ENCODE measurements at regions not wholly inside any gene's neighbourhood (a gene's known extent, or its start where the extent isn't known, plus 50 kb on each side); places are given as distances from the start of the nearest gene placed in this dataset.
A peak's percentile ranks its signal among the peaks of the same experiment; 100 is the strongest.

DNA sequence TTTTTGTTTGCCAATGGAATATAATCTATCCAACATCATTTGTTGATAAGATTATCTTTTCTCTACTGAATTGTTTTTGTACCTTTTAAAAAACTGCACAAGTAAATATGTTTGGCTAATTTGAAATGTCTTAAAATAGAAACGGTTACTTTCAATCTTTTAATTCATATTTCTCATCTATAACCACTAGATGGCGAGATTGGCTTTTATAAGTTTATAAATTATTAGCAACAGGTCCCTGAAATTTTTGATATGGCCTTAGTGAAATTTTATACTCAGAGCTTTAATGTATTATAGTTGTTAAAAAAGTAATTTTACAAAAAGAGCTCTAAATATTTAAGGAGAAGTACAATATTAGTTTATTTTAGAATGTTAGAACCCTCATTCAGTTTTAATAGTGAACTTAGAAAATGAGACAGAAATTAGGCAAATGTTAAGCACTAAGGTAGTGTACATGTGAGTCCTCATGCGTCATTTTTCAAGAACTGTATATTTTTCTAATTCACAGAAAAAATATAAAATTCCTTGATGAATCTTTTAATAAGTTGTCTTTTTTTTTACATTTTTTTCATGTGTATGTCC, 592.5 kb downstream of the ARL4A start:
- RAD21 ChIA-PET (ENCODE audit: low non-redundant PET in 1 of 2, low total read pairs in 2 of 2, uncharacterized antibody in 2 of 2, unreplicated experiment in 2 of 2): interaction anchor here in 1 of 2 experiments (2.0 kb wide), 1 partner anchor 1412 kb away, joined by 6 read pairs; no protein-coding TSS in a partner anchor
- DNase-seq (ENCODE audit: low read depth, low spot score) (peak; percentile 15), ATAC-seq (no peak)
- CTCF ChIA-PET: interaction anchor here (0.6 to 6.1 kb wide), 6 partner anchors 12 to 1438 kb away, joined by 3 to 154 read pairs (median 3); no protein-coding TSS in a partner anchor
- no peaks in the 10 kb centered on the region for H3K79me2 ChIP-seq (ENCODE audit: insufficient read depth, low read length)
- H3K36me3 ChIP-seq (ENCODE audit: control insufficient read depth in 1 of 2, insufficient read depth in 2 of 2, low read length in 2 of 2): no peaks in the 10 kb centered on the region
- no TSS peak for BruUV-seq (replicated peaks)
- H3K4me2 ChIP-seq (ENCODE audit: low read length): peak overlapping the region; percentile 7; the same call in 1 of the 2 replicates
- H3K9ac ChIP-seq (ENCODE audit: low read length): no peak overlapping the region
- H3K9me3 ChIP-seq (ENCODE audit: control insufficient read depth in 1 of 2, insufficient read depth in 1 of 2, low read depth in 1 of 2, low read length in 2 of 2): no peaks in the 10 kb centered on the region
- H3K27me3 ChIP-seq (ENCODE audit: insufficient read depth, low read length): no peaks in the 10 kb centered on the region
- intact Hi-C loops (cut with micrococcal nuclease): loop anchor here (1.0 to 10.0 kb wide), 5 partner anchors 245 to 1735 kb away; no protein-coding TSS in a partner anchor
- no peak overlapping the region for H3K27ac ChIP-seq (ENCODE audit: low read depth, low read length)
- H2AFZ ChIP-seq (ENCODE audit: low read depth, low read length, poor library complexity, severe bottlenecking): peak overlapping the region; percentile 78
- POLR2A ChIA-PET: interaction anchor here (1.2 kb wide), 1 partner anchor 1412 kb away, joined by 3 read pairs; no protein-coding TSS in a partner anchor
- TF ChIP-seq, protein P1, sequence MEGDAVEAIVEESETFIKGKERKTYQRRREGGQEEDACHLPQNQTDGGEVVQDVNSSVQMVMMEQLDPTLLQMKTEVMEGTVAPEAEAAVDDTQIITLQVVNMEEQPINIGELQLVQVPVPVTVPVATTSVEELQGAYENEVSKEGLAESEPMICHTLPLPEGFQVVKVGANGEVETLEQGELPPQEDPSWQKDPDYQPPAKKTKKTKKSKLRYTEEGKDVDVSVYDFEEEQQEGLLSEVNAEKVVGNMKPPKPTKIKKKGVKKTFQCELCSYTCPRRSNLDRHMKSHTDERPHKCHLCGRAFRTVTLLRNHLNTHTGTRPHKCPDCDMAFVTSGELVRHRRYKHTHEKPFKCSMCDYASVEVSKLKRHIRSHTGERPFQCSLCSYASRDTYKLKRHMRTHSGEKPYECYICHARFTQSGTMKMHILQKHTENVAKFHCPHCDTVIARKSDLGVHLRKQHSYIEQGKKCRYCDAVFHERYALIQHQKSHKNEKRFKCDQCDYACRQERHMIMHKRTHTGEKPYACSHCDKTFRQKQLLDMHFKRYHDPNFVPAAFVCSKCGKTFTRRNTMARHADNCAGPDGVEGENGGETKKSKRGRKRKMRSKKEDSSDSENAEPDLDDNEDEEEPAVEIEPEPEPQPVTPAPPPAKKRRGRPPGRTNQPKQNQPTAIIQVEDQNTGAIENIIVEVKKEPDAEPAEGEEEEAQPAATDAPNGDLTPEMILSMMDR (IDR thresholded peaks at IDR 0.05 in 2 of 3, conservative IDR thresholded peaks at IDR 0.05 in 1 of 3; ENCODE audit: borderline replicate concordance in 1 of 3, insufficient read depth in 1 of 3, low read depth in 2 of 3, low read length in 2 of 3): peak in 2 of 3 experiments; percentile 38 to 64; a peak in 3 of 6 replicates
- TF ChIP-seq CBX3 (IDR thresholded peaks at IDR 0.05; ENCODE audit: low read depth): no peak
- TF ChIP-seq RAD21 (IDR thresholded peaks at IDR 0.05; ENCODE audit: low read depth): peak; percentile 62
- H3K9me2 ChIP-seq (ENCODE audit: insufficient read depth): no peaks in the 10 kb centered on the region
- no peaks in the 10 kb centered on the region for H4K20me1 ChIP-seq (ENCODE audit: insufficient read depth)
- H3K4me3 ChIP-seq (replicated peaks in 1 of 2; ENCODE audit: low read depth in 1 of 2, low read length in 2 of 2): no peak overlapping the region
- H3K4me1 ChIP-seq (ENCODE audit: control insufficient read depth in 1 of 2, insufficient read depth in 2 of 2, low read length in 2 of 2): no peaks in the 10 kb centered on the region

DNA sequence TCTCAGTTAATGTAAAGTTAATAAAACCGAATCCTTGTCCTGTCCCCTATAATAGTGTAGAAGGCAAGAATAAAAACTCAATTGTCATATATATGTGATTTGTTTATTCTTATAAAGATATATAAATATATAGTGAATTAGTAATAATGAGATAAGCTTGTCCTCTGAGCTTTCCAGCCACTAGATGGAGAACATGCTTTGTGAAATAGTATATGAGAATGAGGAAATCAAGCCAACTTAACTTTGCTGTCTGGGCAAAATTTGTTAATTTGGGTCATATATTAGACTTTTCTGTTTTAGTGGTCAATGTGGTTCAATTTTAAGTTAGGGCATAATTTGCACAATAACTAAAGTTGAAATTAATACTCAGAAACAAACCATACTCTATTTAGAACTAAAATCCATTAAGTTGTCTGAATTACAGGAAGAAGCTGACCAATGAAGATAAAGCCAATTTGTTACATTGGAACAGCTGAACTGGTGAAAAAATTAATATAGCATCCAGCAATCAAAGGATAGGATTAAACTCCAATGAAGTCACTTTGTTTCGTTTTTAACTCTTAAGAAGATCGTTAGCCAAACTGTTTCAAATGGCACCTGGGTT, 595.0 kb downstream of the ARL4A start:
- Histone ChIP-seq H3K9me2 (ENCODE audit: insufficient read depth) (no peaks in the 10 kb centered on the region), H3K4me3 (replicated peaks in 1 of 2; ENCODE audit: low read depth in 1 of 2, low read length in 2 of 2) (no peak overlapping the region), H3K79me2 (ENCODE audit: insufficient read depth, low read length) (no peaks in the 10 kb centered on the region), H3K9me3 (ENCODE audit: control insufficient read depth in 1 of 2, insufficient read depth in 1 of 2, low read depth in 1 of 2, low read length in 2 of 2) (no peaks in the 10 kb centered on the region), H3K4me2 (ENCODE audit: low read length) (no peak overlapping the region), H3K27ac (ENCODE audit: low read depth, low read length) (no peak overlapping the region), H3K36me3 (ENCODE audit: control insufficient read depth in 1 of 2, insufficient read depth in 2 of 2, low read length in 2 of 2) (no peaks in the 10 kb centered on the region), H3K27me3 (ENCODE audit: insufficient read depth, low read length) (no peaks in the 10 kb centered on the region), H4K20me1 (ENCODE audit: insufficient read depth) (no peaks in the 10 kb centered on the region), H3K9ac (ENCODE audit: low read length) (no peak overlapping the region), H3K4me1 (ENCODE audit: control insufficient read depth in 1 of 2, insufficient read depth in 2 of 2, low read length in 2 of 2) (no peaks in the 10 kb centered on the region), H2AFZ (ENCODE audit: low read depth, low read length, poor library complexity, severe bottlenecking) (peak overlapping the region; percentile 13)
- CTCF ChIA-PET: interaction anchor here (0.8 to 6.1 kb wide), 14 partner anchors 12 to 1414 kb away, joined by 3 to 154 read pairs (median 4); partner anchors contain the start of gene ETV1
- RAD21 ChIA-PET (ENCODE audit: low non-redundant PET in 1 of 2, low total read pairs in 2 of 2, uncharacterized antibody in 2 of 2, unreplicated experiment in 2 of 2): interaction anchor here (0.6 to 2.8 kb wide), 5 partner anchors 460 to 1412 kb away, joined by 3 to 17 read pairs (median 5); no protein-coding TSS in a partner anchor
- DNase-seq (ENCODE audit: low read depth, low spot score) (peak; percentile 35), ATAC-seq (no peak)
- no peak for TF ChIP-seq FOSL1 (IDR thresholded peaks at IDR 0.05; ENCODE audit: low read depth)
- peak; percentile 36; the same call in 1 of the 2 replicates for TF ChIP-seq CEBPB (IDR thresholded peaks at IDR 0.05; ENCODE audit: low read depth)
- peak; percentile 75 for TF ChIP-seq RAD21 (IDR thresholded peaks at IDR 0.05; ENCODE audit: low read depth)
- no peak for TF ChIP-seq EZH2 (IDR thresholded peaks at IDR 0.05)
- TF ChIP-seq ZNF274 (IDR thresholded peaks at IDR 0.05; ENCODE audit: low read depth, low read length): no peak
- no peak for TF ChIP-seq POLR2A (IDR thresholded peaks at IDR 0.05; ENCODE audit: borderline replicate concordance, extremely low read depth, insufficient read depth, insufficient read length)
- TF ChIP-seq, protein P1 (IDR thresholded peaks at IDR 0.05 in 2 of 3, conservative IDR thresholded peaks at IDR 0.05 in 1 of 3; ENCODE audit: borderline replicate concordance in 1 of 3, insufficient read depth in 1 of 3, low read depth in 2 of 3, low read length in 2 of 3): peak; percentile 39 to 50 (median 40); a peak in 4 of 6 replicates
- TF ChIP-seq, protein P2, sequence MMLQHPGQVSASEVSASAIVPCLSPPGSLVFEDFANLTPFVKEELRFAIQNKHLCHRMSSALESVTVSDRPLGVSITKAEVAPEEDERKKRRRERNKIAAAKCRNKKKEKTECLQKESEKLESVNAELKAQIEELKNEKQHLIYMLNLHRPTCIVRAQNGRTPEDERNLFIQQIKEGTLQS (IDR thresholded peaks at IDR 0.05): no peak
- no peak for TF ChIP-seq EZH2phosphoT487 (IDR thresholded peaks at IDR 0.05; ENCODE audit: borderline replicate concordance)
- no peak for TF ChIP-seq CBX3 (IDR thresholded peaks at IDR 0.05; ENCODE audit: low read depth)
- no peak for TF ChIP-seq JUND (IDR thresholded peaks at IDR 0.05)
- BruUV-seq (replicated peaks): no TSS peak
- intact Hi-C loops (cut with micrococcal nuclease): loop anchor here (1.0 to 10.0 kb wide), 5 partner anchors 242 to 1732 kb away; no protein-coding TSS in a partner anchor
- POLR2A ChIA-PET: interaction anchor here (0.9 kb wide), 1 partner anchor 1409 kb away, joined by 4 read pairs; no protein-coding TSS in a partner anchor

All from HCT116 (cell line).